HAP-1 (cell line): ENCODE measurements at regions not wholly inside any gene's neighbourhood (a gene's known extent, or its start where the extent isn't known, plus 50 kb on each side); places are given as distances from the start of the nearest gene placed in this dataset.

Source experiments
- DNase-seq, 2 experiments: peaks; one replicate each; pipeline ENCODE4 v3.0.0-alpha.2; 2016 to 2020; ENCODE audit warnings: low spot score in 2 of 2
- H3K27me3 ChIP-seq: fragments of 250-450 bp; sonication (Bioruptor Pico); 2 replicates; pipeline ENCODE4 v1.5.1; 2020; ENCODE audit warnings: low read depth, mild to moderate bottlenecking, moderate library complexity
- H3K36me3 ChIP-seq: fragments of 250-450 bp; sonication (Bioruptor Pico); replicated peaks from 2 replicates; pipeline ENCODE4 v1.5.1; 2020; ENCODE audit warnings: mild to moderate bottlenecking
- H3K4me1 ChIP-seq: fragments of 250-450 bp; sonication (Bioruptor Pico); 2 replicates; pipeline ENCODE4 v1.5.1; 2020; ENCODE audit warnings: mild to moderate bottlenecking
- H3K4me3 ChIP-seq: fragments of 250-450 bp; sonication (Bioruptor Pico); 2 replicates; pipeline ENCODE4 v1.5.1; 2020; ENCODE audit warnings: mild to moderate bottlenecking, moderate library complexity
- H3K9me3 ChIP-seq: fragments of 250-450 bp; sonication (Bioruptor Pico); 2 replicates; pipeline ENCODE4 v1.5.1; 2020; ENCODE audit warnings: mild to moderate bottlenecking, moderate library complexity
- in situ Hi-C: fragments of 300-500 bp; cut with MboI; formaldehyde crosslinking; loops from 3 replicates; pipeline ENCODE4 v1.14.3; 2020; ENCODE audit warnings: low sequenced_read_pairs, inconsistent platforms, mixed read lengths

- Histone ChIP-seq H3K4me3 (no peak overlapping the region), H3K27me3 (no peaks in the 10 kb centered on the region), H3K9me3 (peaks cover 2% of the 10 kb centered on the region; the same call in 1 of the 2 replicates), H3K4me1 (no peaks in the 10 kb centered on the region), H3K36me3 (no peaks in the 10 kb centered on the region)
- no peak for DNase-seq
- in situ Hi-C loops, result no loop called here
Measured at GRCh38 chr16:62478903-62479458, 442.7 kb upstream of the CDH8 start.

GRCh38 chr16:62477796-62478195, 441.6 kb upstream of the CDH8 start:
- DNase-seq, result no peak
- in situ Hi-C loops, result no loop called here
- Histone ChIP-seq H3K4me3 (no peak overlapping the region), H3K36me3 (no peaks in the 10 kb centered on the region), H3K27me3 (no peaks in the 10 kb centered on the region), H3K4me1 (no peaks in the 10 kb centered on the region), H3K9me3 (peaks cover 2% of the 10 kb centered on the region; the same call in 1 of the 2 replicates)

GRCh38 chr16:62475573-62475972, 439.3 kb upstream of the CDH8 start:
- no peaks in the 10 kb centered on the region for H3K36me3 ChIP-seq
- peaks cover 2% of the 10 kb centered on the region; the same call in 1 of the 2 replicates for H3K9me3 ChIP-seq
- in situ Hi-C loops, result no loop called here
- DNase-seq, result no peak
- H3K27me3 ChIP-seq, result no peaks in the 10 kb centered on the region
- H3K4me3 ChIP-seq, result no peak overlapping the region
- no peaks in the 10 kb centered on the region for H3K4me1 ChIP-seq

- Histone ChIP-seq H3K27me3 (no peaks in the 10 kb centered on the region), H3K4me3 (no peak overlapping the region), H3K36me3 (no peaks in the 10 kb centered on the region), H3K4me1 (no peaks in the 10 kb centered on the region), H3K9me3 (no peaks in the 10 kb centered on the region)
- in situ Hi-C loops, result no loop called here
- DNase-seq, result no peak
Measured at GRCh38 chr16:62462971-62463370, 426.7 kb upstream of the CDH8 start.

- no peaks in the 10 kb centered on the region for H3K36me3 ChIP-seq
- no peaks in the 10 kb centered on the region; the same call in 1 of the 2 replicates for H3K4me1 ChIP-seq
- no peaks in the 10 kb centered on the region for H3K9me3 ChIP-seq
- H3K4me3 ChIP-seq, result no peak overlapping the region
- DNase-seq, result no peak
- no peaks in the 10 kb centered on the region for H3K27me3 ChIP-seq
- in situ Hi-C loops, result no loop called here
Measured at GRCh38 chr16:62450291-62450690, 414.1 kb upstream of the CDH8 start.

DNA sequence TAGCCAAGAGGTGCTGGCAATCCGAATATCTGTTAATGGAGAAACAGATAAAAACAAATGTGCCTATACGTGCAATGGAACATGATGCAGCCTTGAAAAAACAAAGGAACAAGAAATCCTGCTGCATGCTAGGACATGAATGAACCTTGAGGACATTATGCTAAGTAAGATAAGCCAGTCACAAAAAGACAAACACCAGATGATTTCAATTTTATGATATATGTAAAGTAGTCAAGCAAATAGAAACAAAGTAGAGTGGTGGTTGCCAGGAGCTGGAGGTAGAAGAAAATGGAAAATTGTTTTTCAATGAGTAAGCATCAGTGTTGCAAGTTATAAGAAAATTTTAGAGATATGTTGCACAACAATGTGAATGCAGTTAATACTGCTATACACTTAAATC, 409.7 kb upstream of the CDH8 start:
- Histone ChIP-seq H3K4me1 (no peaks in the 10 kb centered on the region; the same call in 1 of the 2 replicates), H3K36me3 (no peaks in the 10 kb centered on the region), H3K27me3 (no peaks in the 10 kb centered on the region; the same call in 1 of the 2 replicates), H3K4me3 (no peak overlapping the region), H3K9me3 (no peaks in the 10 kb centered on the region; the same call in 1 of the 2 replicates)
- in situ Hi-C loops, result no loop called here
- DNase-seq, result peak; percentile 9 to 46

DNA sequence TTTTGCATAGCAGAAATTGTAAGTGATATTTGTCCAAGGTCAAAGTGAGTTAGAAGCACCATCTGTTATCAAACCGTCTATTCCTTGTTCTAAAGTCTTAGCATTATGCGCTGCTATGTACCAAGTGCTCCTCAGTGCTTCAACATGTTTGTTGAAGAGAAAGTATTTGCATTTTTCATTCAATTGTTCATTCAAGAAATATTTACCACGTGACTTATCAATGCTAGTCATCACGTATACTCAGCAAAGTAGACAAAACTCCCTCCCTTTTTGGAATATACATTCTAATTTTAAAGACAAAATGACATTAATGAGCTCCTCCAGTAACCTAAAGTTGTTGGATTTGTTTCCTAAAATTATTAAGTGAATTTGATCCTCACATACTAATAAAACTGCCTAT, 388.0 kb upstream of the CDH8 start:
- in situ Hi-C loops, result no loop called here
- Histone ChIP-seq H3K27me3 (no peaks in the 10 kb centered on the region), H3K9me3 (no peaks in the 10 kb centered on the region), H3K4me1 (no peaks in the 10 kb centered on the region), H3K4me3 (no peak overlapping the region), H3K36me3 (no peaks in the 10 kb centered on the region)
- no peak for DNase-seq

- DNase-seq, result no peak
- no peak overlapping the region for H3K4me3 ChIP-seq
- in situ Hi-C loops, result no loop called here
- no peaks in the 10 kb centered on the region for H3K36me3 ChIP-seq
- H3K4me1 ChIP-seq, result peaks cover 23% of the 10 kb centered on the region
- H3K27me3 ChIP-seq, result no peaks in the 10 kb centered on the region
- no peaks in the 10 kb centered on the region for H3K9me3 ChIP-seq
Measured at GRCh38 chr16:62408760-62409159, 372.5 kb upstream of the CDH8 start.

GRCh38 chr16:62406387-62406786, 370.1 kb upstream of the CDH8 start:
- peaks cover 23% of the 10 kb centered on the region for H3K4me1 ChIP-seq
- DNase-seq, result peak; percentile 27 to 84
- no peak overlapping the region for H3K4me3 ChIP-seq
- no peaks in the 10 kb centered on the region for H3K36me3 ChIP-seq
- no peaks in the 10 kb centered on the region for H3K9me3 ChIP-seq
- H3K27me3 ChIP-seq, result no peaks in the 10 kb centered on the region
- in situ Hi-C loops, result no loop called here

GRCh38 chr16:62404842-62405611, 368.8 kb upstream of the CDH8 start:
- Histone ChIP-seq H3K36me3 (no peaks in the 10 kb centered on the region), H3K9me3 (no peaks in the 10 kb centered on the region), H3K27me3 (no peaks in the 10 kb centered on the region), H3K4me3 (no peak overlapping the region), H3K4me1 (peaks cover 23% of the 10 kb centered on the region)
- DNase-seq, result peak; percentile 76 to 96
- in situ Hi-C loops, result no loop called here

DNA sequence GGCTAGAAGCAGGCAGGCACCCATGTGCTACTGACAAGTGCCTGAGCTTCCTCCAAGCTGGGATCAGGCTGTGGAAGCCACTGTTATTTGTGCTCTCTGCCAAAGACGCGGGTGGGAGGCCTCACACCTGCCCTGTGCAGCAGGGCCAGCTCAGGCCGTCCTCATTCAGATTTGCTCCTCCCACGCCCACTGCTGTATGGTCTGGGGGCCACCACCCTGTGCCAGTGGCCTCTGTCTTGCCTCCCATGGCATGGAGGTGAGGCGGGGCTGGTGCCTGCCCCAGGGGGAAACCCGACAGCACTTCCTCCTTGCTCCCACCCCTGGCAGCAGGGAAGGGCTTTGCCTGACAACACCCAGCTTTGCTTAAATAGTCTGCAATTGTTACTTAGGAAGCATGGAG, 356.5 kb upstream of the CDH8 start:
- H3K36me3 ChIP-seq, result no peaks in the 10 kb centered on the region
- DNase-seq, result no peak
- no peaks in the 10 kb centered on the region for H3K9me3 ChIP-seq
- H3K27me3 ChIP-seq, result no peaks in the 10 kb centered on the region
- no peak overlapping the region for H3K4me3 ChIP-seq
- no peaks in the 10 kb centered on the region for H3K4me1 ChIP-seq
- in situ Hi-C loops, result no loop called here

DNA sequence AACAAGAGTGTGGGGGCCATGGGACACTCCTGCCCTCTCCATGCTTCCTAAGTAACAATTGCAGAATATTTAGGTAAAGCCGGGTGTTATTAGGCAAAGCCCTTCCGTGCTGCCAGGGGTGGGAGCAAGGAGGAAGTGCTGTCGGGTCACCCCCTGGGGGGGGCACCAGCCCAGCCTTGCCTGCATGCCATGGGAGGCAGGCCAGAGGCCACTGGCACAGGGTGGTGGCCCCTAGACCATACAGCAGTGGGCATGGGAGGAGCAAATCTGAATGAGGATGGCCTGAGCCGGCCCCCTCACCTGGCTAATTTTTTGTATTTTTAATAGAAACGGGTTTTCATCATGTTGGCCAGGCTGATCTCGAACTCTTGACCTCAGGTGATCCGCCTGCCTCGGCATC, 355.7 kb upstream of the CDH8 start:
- no peaks in the 10 kb centered on the region for H3K9me3 ChIP-seq
- H3K27me3 ChIP-seq, result no peaks in the 10 kb centered on the region
- no peak overlapping the region for H3K4me3 ChIP-seq
- in situ Hi-C loops, result no loop called here
- H3K4me1 ChIP-seq, result no peaks in the 10 kb centered on the region
- DNase-seq, result no peak
- no peaks in the 10 kb centered on the region for H3K36me3 ChIP-seq

DNA sequence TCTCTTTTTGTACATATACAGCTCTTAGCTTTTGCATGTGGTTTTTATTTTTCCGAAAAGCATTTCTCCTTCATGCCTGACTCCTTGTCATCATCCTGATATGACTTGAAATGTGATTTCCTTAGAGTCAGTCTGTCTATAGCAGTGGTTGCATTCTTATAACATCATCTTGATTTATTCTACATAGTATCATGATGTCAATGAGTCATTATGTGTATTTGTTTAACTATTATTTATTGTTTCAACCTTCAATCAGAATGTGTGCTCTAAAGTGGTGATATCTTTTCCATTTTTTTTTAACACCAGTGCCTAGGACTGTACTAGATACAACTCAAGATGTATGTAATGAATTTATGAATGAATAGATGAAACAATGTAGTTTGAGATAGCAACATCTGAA, 354.9 kb upstream of the CDH8 start:
- DNase-seq, result no peak
- Histone ChIP-seq H3K4me1 (no peaks in the 10 kb centered on the region), H3K36me3 (no peaks in the 10 kb centered on the region), H3K4me3 (no peak overlapping the region), H3K9me3 (no peaks in the 10 kb centered on the region), H3K27me3 (no peaks in the 10 kb centered on the region)
- in situ Hi-C loops, result no loop called here

- in situ Hi-C loops, result no loop called here
- H3K27me3 ChIP-seq, result no peaks in the 10 kb centered on the region
- no peak overlapping the region for H3K4me3 ChIP-seq
- DNase-seq, result no peak
- no peaks in the 10 kb centered on the region for H3K36me3 ChIP-seq
- H3K4me1 ChIP-seq, result no peaks in the 10 kb centered on the region
- H3K9me3 ChIP-seq, result no peaks in the 10 kb centered on the region
Measured at GRCh38 chr16:62390214-62390613, 354.0 kb upstream of the CDH8 start.
